HepG2 (cell line): ENCODE measurements at regions not wholly inside any gene's neighbourhood (a gene's known extent, or its start where the extent isn't known, plus 50 kb on each side); places are given as distances from the start of the nearest gene placed in this dataset.

Source experiments
- TF ChIP-seq, protein P1 (sequence below): sonication (generic); formaldehyde crosslinking; IDR thresholded peaks from 2 replicates; pipeline ENCODE4 v1.4.0; 2020; ENCODE audit warnings: missing genetic modification reagents
- TF ChIP-seq, protein P2 (sequence below): sonication (generic); formaldehyde crosslinking; IDR thresholded peaks from 2 replicates; pipeline ENCODE4 v1.5.0; 2020; ENCODE audit warnings: mild to moderate bottlenecking, missing genetic modification reagents, moderate library complexity

GRCh38 chr13:105997581-105998550, 537.6 kb downstream of the EFNB2 start:
- TF ChIP-seq, protein P1, sequence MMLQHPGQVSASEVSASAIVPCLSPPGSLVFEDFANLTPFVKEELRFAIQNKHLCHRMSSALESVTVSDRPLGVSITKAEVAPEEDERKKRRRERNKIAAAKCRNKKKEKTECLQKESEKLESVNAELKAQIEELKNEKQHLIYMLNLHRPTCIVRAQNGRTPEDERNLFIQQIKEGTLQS: no peak
- TF ChIP-seq, protein P2, sequence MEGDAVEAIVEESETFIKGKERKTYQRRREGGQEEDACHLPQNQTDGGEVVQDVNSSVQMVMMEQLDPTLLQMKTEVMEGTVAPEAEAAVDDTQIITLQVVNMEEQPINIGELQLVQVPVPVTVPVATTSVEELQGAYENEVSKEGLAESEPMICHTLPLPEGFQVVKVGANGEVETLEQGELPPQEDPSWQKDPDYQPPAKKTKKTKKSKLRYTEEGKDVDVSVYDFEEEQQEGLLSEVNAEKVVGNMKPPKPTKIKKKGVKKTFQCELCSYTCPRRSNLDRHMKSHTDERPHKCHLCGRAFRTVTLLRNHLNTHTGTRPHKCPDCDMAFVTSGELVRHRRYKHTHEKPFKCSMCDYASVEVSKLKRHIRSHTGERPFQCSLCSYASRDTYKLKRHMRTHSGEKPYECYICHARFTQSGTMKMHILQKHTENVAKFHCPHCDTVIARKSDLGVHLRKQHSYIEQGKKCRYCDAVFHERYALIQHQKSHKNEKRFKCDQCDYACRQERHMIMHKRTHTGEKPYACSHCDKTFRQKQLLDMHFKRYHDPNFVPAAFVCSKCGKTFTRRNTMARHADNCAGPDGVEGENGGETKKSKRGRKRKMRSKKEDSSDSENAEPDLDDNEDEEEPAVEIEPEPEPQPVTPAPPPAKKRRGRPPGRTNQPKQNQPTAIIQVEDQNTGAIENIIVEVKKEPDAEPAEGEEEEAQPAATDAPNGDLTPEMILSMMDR: no peak
